ENCODE measurements at regions not wholly inside any gene's neighbourhood (a gene's known extent, or its start where the extent isn't known, plus 50 kb on each side); places are given as distances from the start of the nearest gene placed in this dataset.
"Not testable (repeated sequence)": the region's sequence is repeated elsewhere in the genome, so short reads cannot be mapped to it uniquely, and the experiment has no call there.

DNA sequence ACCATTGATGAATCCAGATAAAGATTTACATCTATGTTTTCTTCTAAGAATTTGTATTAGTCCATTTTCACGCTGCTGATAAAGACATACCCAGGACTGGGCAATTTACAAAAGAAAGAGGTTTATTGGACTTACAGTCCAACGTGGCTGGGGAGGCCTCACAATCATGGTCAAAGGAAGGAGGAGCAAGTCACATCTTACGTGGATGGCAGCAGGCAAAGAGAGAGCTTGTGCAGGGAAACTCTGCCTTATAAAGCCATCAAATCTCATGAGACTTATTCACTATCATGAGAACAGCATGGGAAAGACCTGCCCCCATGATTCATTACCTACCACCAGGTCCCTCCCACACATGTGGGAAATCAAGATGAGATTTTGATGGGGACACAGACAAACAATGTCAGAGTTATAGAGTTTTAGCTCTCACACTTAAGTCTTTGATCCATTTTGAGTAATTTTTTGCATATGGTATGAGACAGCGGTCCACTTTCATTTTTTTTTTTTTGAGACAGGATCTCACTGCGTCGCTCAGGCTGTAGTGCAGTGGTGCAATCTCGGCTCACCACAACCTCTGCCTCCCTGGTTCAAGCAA, 53.5 kb upstream of the JADE2 start:
- not testable (repeated sequence) for TF ChIP-seq POLR2A, POLR2AphosphoS5 (IDR thresholded peaks at IDR 0.05)
